HL-60 (cell line): ENCODE measurements at regions not wholly inside any gene's neighbourhood (a gene's known extent, or its start where the extent isn't known, plus 50 kb on each side); places are given as distances from the start of the nearest gene placed in this dataset.
A peak's percentile ranks its signal among the peaks of the same experiment; 100 is the strongest.

ENCODE experiments used
- DNase-seq, 2 experiments: peaks; one replicate each; pipeline ENCODE4 v3.0.0-alpha.2; 2010 to 2020; ENCODE audit warnings: low read depth in 1 of 2, low spot score in 1 of 2
- H3K27ac ChIP-seq: fragments of 250-450 bp; sonication (Bioruptor Pico); replicated peaks from 2 replicates; pipeline ENCODE4 v1.5.1; 2020; ENCODE audit warnings: mild to moderate bottlenecking, moderate library complexity
- H3K27me3 ChIP-seq: fragments of 250-450 bp; sonication (Bioruptor Pico); 2 replicates; pipeline ENCODE4 v1.5.1; 2021; ENCODE audit warnings: mild to moderate bottlenecking, moderate library complexity; ENCODE audit not compliant: insufficient read depth, poor library complexity, severe bottlenecking
- H3K4me3 ChIP-seq: replicated peaks from 2 replicates; pipeline ENCODE4 v1.5.1; 2011; ENCODE audit warnings: mild to moderate bottlenecking, control low read depth, low read length; ENCODE audit not compliant: insufficient read depth
- GABPA ChIP-seq: IDR thresholded peaks from 2 replicates; pipeline ENCODE4 v1.6.1; 2012; ENCODE audit warnings: low read depth
- POLR2AphosphoS5 ChIP-seq: IDR thresholded peaks from 2 replicates; pipeline ENCODE4 v1.6.1; 2012; ENCODE audit warnings: low read depth
- REST ChIP-seq: IDR thresholded peaks from 2 replicates; pipeline ENCODE4 v1.6.1; 2012; ENCODE audit warnings: low read depth; ENCODE audit not compliant: insufficient replicate concordance
- SPI1 ChIP-seq: IDR thresholded peaks from 2 replicates; pipeline ENCODE4 v1.6.1; 2012; ENCODE audit warnings: low read depth, mild to moderate bottlenecking, borderline replicate concordance
- TF ChIP-seq, protein P1 (sequence below): IDR thresholded peaks from one replicate; pipeline ENCODE4 v1.5.1; 2011; ENCODE audit warnings: low read length, control low read depth, inconsistent platforms; ENCODE audit not compliant: insufficient read depth

GRCh38 chr2:37790019-37790418 lies 118.6 kb upstream of the CDC42EP3 start:
- DNase-seq = no peak
- Histone ChIP-seq H3K27ac (no peak overlapping the region), H3K27me3 (no peaks in the 10 kb centered on the region), H3K4me3 (no peak overlapping the region)
- TF ChIP-seq SPI1 = peak; percentile 44; the same call in 1 of the 2 replicates
- TF ChIP-seq, protein P1, sequence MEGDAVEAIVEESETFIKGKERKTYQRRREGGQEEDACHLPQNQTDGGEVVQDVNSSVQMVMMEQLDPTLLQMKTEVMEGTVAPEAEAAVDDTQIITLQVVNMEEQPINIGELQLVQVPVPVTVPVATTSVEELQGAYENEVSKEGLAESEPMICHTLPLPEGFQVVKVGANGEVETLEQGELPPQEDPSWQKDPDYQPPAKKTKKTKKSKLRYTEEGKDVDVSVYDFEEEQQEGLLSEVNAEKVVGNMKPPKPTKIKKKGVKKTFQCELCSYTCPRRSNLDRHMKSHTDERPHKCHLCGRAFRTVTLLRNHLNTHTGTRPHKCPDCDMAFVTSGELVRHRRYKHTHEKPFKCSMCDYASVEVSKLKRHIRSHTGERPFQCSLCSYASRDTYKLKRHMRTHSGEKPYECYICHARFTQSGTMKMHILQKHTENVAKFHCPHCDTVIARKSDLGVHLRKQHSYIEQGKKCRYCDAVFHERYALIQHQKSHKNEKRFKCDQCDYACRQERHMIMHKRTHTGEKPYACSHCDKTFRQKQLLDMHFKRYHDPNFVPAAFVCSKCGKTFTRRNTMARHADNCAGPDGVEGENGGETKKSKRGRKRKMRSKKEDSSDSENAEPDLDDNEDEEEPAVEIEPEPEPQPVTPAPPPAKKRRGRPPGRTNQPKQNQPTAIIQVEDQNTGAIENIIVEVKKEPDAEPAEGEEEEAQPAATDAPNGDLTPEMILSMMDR = no peak

DNA sequence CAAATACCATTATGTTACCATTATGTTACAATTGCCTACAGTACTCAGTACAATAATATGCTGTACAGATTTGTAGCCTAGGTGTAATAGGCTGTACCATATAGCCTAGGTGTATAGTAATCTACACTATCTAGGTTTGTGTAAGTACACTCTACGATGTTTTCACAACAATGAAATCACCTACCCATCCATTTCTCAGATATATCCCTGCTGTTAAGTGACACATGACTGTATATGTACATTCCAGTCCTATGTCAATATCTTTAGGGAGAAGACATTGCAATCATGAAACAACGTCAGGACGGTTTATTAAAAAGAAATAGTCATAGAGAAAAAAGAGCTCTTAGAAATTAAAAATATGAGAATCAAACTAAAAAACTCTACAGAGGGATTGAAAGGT lies 119.0 kb upstream of the CDC42EP3 start:
- Histone ChIP-seq H3K27ac (no peak overlapping the region), H3K4me3 (no peak overlapping the region), H3K27me3 (no peaks in the 10 kb centered on the region)
- TF ChIP-seq SPI1 (no peak), REST (no peak), GABPA (no peak), POLR2AphosphoS5 (no peak)
- TF ChIP-seq, protein P1 = no peak
- DNase-seq = no peak

GRCh38 chr2:37792366-37792765 lies 120.9 kb upstream of the CDC42EP3 start:
- DNase-seq = no peak
- Histone ChIP-seq H3K27me3 (no peaks in the 10 kb centered on the region), H3K4me3 (no peak overlapping the region), H3K27ac (no peak overlapping the region)
- TF ChIP-seq SPI1 = no peak
- TF ChIP-seq, protein P1 = no peak
- TF ChIP-seq REST = no peak
- no peak for TF ChIP-seq GABPA
- no peak for TF ChIP-seq POLR2AphosphoS5

DNA sequence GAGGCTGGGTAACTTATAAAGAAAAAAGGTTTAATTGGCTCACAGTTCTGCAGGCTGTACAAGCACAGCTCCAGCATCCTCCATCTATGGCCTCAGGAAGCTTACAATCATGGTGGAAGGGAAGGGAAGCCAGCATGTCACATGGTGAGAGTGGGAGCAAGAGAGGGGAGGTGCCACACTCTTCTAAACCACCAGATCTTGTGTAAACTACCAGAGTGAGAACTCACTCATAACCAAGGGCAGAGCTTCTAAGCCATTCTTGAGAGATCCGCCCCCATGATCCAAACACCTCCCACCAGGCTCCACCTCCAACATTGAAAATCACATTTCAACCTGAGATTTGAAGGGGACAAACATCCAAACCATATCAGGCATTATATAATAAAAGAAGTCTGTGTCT lies 121.6 kb upstream of the CDC42EP3 start:
- no peak for DNase-seq
- Histone ChIP-seq H3K4me3 (no peak overlapping the region), H3K27me3 (no peaks in the 10 kb centered on the region), H3K27ac (no peak overlapping the region)
- TF ChIP-seq REST (no peak), SPI1 (no peak), GABPA (no peak), POLR2AphosphoS5 (no peak)
- TF ChIP-seq, protein P1 = no peak
